ENCODE measurements at regions not wholly inside any gene's neighbourhood (a gene's known extent, or its start where the extent isn't known, plus 50 kb on each side); places are given as distances from the start of the nearest gene placed in this dataset.

GRCh38 chr5:89428624-89429023, 545.6 kb upstream of the MEF2C start:
- H3K4me1 ChIP-seq = no peaks in the 10 kb centered on the region
- no peaks in the 10 kb centered on the region for H3K36me3 ChIP-seq
- in situ Hi-C loops (cut with MboI; ENCODE audit: low pct_ligation_motif_present in 1 of 4, low pct_unique_long_range_greater_than_20kb in 1 of 4, low sequenced_read_pairs in 3 of 4) = no loop called here
- no peaks in the 10 kb centered on the region for H3K27me3 ChIP-seq
- H3K9me3 ChIP-seq = no peaks in the 10 kb centered on the region
- intact Hi-C loops (cut with DNase I; ENCODE audit: low total_unique reads) = no loop called here
- WGBS, 2 donors (ENCODE audit: low coverage in 1 of 2) = 85% methylated on average over 1 of the region's 1 CpG; no CpG with 5 or more reads in 1 of the 2 donors
- no peak overlapping the region for H3K27ac ChIP-seq
- DNase-seq = no peak
- TF ChIP-seq POLR2A (IDR thresholded peaks at IDR 0.05) (no peak), EP300 (IDR thresholded peaks at IDR 0.05; ENCODE audit: low read depth) (no peak), POLR2AphosphoS5 (IDR thresholded peaks at IDR 0.05) (no peak), CTCF (IDR thresholded peaks at IDR 0.05) (no peak)
- no peak overlapping the region for H3K4me3 ChIP-seq

GRCh38 chr5:89425062-89425461, 542.1 kb upstream of the MEF2C start:
- DNase-seq = no peak
- 67 to 75% methylated on average over 1 to 3 of the region's 3 CpGs for WGBS, 2 donors (ENCODE audit: low coverage in 1 of 2)
- in situ Hi-C loops (cut with MboI; ENCODE audit: low pct_ligation_motif_present in 1 of 4, low pct_unique_long_range_greater_than_20kb in 1 of 4, low sequenced_read_pairs in 3 of 4) = no loop called here

GRCh38 chr5:89421035-89421434, 538.1 kb upstream of the MEF2C start:
- Histone ChIP-seq H3K27me3 (no peaks in the 10 kb centered on the region), H3K36me3 (no peaks in the 10 kb centered on the region), H3K27ac (no peak overlapping the region), H3K9me3 (no peaks in the 10 kb centered on the region), H3K4me1 (peaks cover 0 to 9% (median 0%) of the 10 kb centered on the region in 4 donors), H3K4me3 (no peak overlapping the region)
- no peak for TF ChIP-seq POLR2A (IDR thresholded peaks at IDR 0.05)
- TF ChIP-seq CTCF (IDR thresholded peaks at IDR 0.05) = no peak
- no peak for TF ChIP-seq EP300 (IDR thresholded peaks at IDR 0.05; ENCODE audit: low read depth)
- TF ChIP-seq POLR2AphosphoS5 (IDR thresholded peaks at IDR 0.05) = no peak
- intact Hi-C loops (cut with DNase I; ENCODE audit: low total_unique reads) (no loop called here), in situ Hi-C loops (cut with MboI; ENCODE audit: low pct_ligation_motif_present in 1 of 4, low pct_unique_long_range_greater_than_20kb in 1 of 4, low sequenced_read_pairs in 3 of 4) (no loop called here)
- 19 to 36% methylated on average over 1 of the region's 1 CpG for WGBS, 2 donors (ENCODE audit: low coverage in 1 of 2)
- DNase-seq = no peak

More at GRCh38 chr5:89425062-89425461, 542.1 kb upstream of the MEF2C start:
- Histone ChIP-seq H3K27me3 (no peaks in the 10 kb centered on the region), H3K4me3 (no peak overlapping the region), H3K9me3 (no peaks in the 10 kb centered on the region), H3K27ac (no peak overlapping the region), H3K36me3 (no peaks in the 10 kb centered on the region), H3K4me1 (peaks cover 0 to 9% (median 0%) of the 10 kb centered on the region in 4 donors)
- TF ChIP-seq POLR2A (IDR thresholded peaks at IDR 0.05) = no peak
- intact Hi-C loops (cut with DNase I; ENCODE audit: low total_unique reads) = no loop called here

GRCh38 chr5:89418407-89419085, 535.6 kb upstream of the MEF2C start:
- in situ Hi-C loops (cut with MboI; ENCODE audit: low pct_ligation_motif_present in 1 of 4, low pct_unique_long_range_greater_than_20kb in 1 of 4, low sequenced_read_pairs in 3 of 4) (no loop called here), intact Hi-C loops (cut with DNase I; ENCODE audit: low total_unique reads) (no loop called here)
- DNase-seq = no peak
- H3K4me1 ChIP-seq = peaks cover 0 to 9% (median 0%) of the 10 kb centered on the region in 4 donors
- H3K36me3 ChIP-seq = no peaks in the 10 kb centered on the region
- TF ChIP-seq CTCF (IDR thresholded peaks at IDR 0.05) (no peak), POLR2A (IDR thresholded peaks at IDR 0.05) (no peak), POLR2AphosphoS5 (IDR thresholded peaks at IDR 0.05) (no peak)
- no peak overlapping the region for H3K4me3 ChIP-seq
- WGBS, 2 donors (ENCODE audit: low coverage in 1 of 2) = 78 to 82% methylated on average over 1 to 3 of the region's 3 CpGs
- H3K27ac ChIP-seq = no peak overlapping the region
- H3K9me3 ChIP-seq = no peaks in the 10 kb centered on the region
- H3K27me3 ChIP-seq = no peaks in the 10 kb centered on the region

- TF ChIP-seq EP300 (IDR thresholded peaks at IDR 0.05; ENCODE audit: low read depth) (no peak), POLR2AphosphoS5 (IDR thresholded peaks at IDR 0.05) (no peak), CTCF (IDR thresholded peaks at IDR 0.05) (no peak), POLR2A (IDR thresholded peaks at IDR 0.05) (no peak)
Observed at GRCh38 chr5:89417990-89418389, 535.0 kb upstream of the MEF2C start.

More at GRCh38 chr5:89417990-89418389, 535.0 kb upstream of the MEF2C start:
- Histone ChIP-seq H3K4me3 (no peak overlapping the region), H3K27ac (no peak overlapping the region), H3K36me3 (no peaks in the 10 kb centered on the region), H3K4me1 (peaks cover 0 to 9% (median 0%) of the 10 kb centered on the region in 4 donors), H3K9me3 (no peaks in the 10 kb centered on the region), H3K27me3 (no peaks in the 10 kb centered on the region)
- no peak for DNase-seq
- WGBS, 2 donors (ENCODE audit: low coverage in 1 of 2) = 79% methylated on average over 2 of the region's 2 CpGs; no CpG with 5 or more reads in 1 of the 2 donors
- intact Hi-C loops (cut with DNase I; ENCODE audit: low total_unique reads) = no loop called here
- in situ Hi-C loops (cut with MboI; ENCODE audit: low pct_ligation_motif_present in 1 of 4, low pct_unique_long_range_greater_than_20kb in 1 of 4, low sequenced_read_pairs in 3 of 4) = no loop called here
